Suprapubic skin (tissue), 4 donors: ENCODE measurements at regions not wholly inside any gene's neighbourhood (a gene's known extent, or its start where the extent isn't known, plus 50 kb on each side); places are given as distances from the start of the nearest gene placed in this dataset.

Source experiments
- CTCF ChIP-seq, 2 donors: fragments of 200-600 bp in 1 of 2; fragments of 450-650 bp in 1 of 2; sonication (generic) in 1 of 2; IDR thresholded peaks; one replicate each; pipeline ENCODE4 v1.5.1; 2016 to 2019; ENCODE audit warnings: antibody characterized with exemption in 2 of 2, mild to moderate bottlenecking in 1 of 2, moderate library complexity in 1 of 2
- POLR2A ChIP-seq, 2 donors: fragments of 450-650 bp; IDR thresholded peaks; one replicate each; pipeline ENCODE4 v1.6.1; 2017; ENCODE audit warnings: antibody characterized with exemption in 2 of 2, mild to moderate bottlenecking in 2 of 2, moderate library complexity in 2 of 2
- POLR2AphosphoS5 ChIP-seq, 3 donors: sonication (generic); formaldehyde crosslinking; IDR thresholded peaks; one replicate each; pipeline ENCODE4 v1.6.1; 2017; ENCODE audit warnings: antibody characterized with exemption in 3 of 3

GRCh38 chr13:50114961-50115360 lies 99.7 kb downstream of the KCNRG start:
- TF ChIP-seq CTCF (IDR thresholded peaks at IDR 0.05) (no peak), POLR2A (IDR thresholded peaks at IDR 0.05) (no peak), POLR2AphosphoS5 (IDR thresholded peaks at IDR 0.05) (no peak)
